GM12878 (cell line): ENCODE measurements at regions not wholly inside any gene's neighbourhood (a gene's known extent, or its start where the extent isn't known, plus 50 kb on each side); places are given as distances from the start of the nearest gene placed in this dataset.
"Not testable (repeated sequence)": the region's sequence is repeated elsewhere in the genome, so short reads cannot be mapped to it uniquely, and the experiment has no call there.

ENCODE experiments used
- ATAC-seq: fragments of 200-7000 bp; cut with Tn5 transposase; 3 replicates; pipeline ENCODE4 v1.9.1; 2020; ENCODE audit warnings: mild to moderate bottlenecking, moderate library complexity
- BruUV-seq: library from RNA; stranded (reverse); fragments of 400-500 nt; replicated peaks from 2 replicates; lab custom pipeline; 2021; lab: Mats Ljungman, UMichigan
- CTCF ChIA-PET: fragments of 300-600 bp; sonication (Branson Sonifier 250); formaldehyde crosslinking; extraction: SDS; loops from one replicate; lab custom pipeline; 2021; ENCODE audit warnings: inconsistent platforms; lab: Yijun Ruan, JAX
- POLR2A ChIA-PET: fragments of 350-600 bp; formaldehyde crosslinking; extraction: SDS; loops from one replicate; lab custom pipeline; 2021; ENCODE audit warnings: inconsistent platforms; lab: Charles Lee
- RAD21 ChIA-PET: fragments of 300-600 bp; sonication (Branson Sonifier 250); formaldehyde crosslinking; loops from one replicate; lab custom pipeline; 2023; ENCODE audit warnings: antibody characterized with exemption; ENCODE audit not compliant: unreplicated experiment; lab: Charles Lee
- SMC1A ChIA-PET: fragments of 300-600 bp; sonication (Branson Sonifier 250); formaldehyde crosslinking; loops from one replicate; lab custom pipeline; 2023; ENCODE audit not compliant: unreplicated experiment, uncharacterized antibody; lab: Charles Lee
- DNase-seq: peaks from one replicate; pipeline ENCODE4 v3.0.0-alpha.2; 2011; ENCODE audit warnings: low read depth, low spot score
- FAIRE-seq: peaks from 3 replicates; lab custom pipeline; 2011; peaks lifted over from hg19 to GRCh38; lab: Jason Lieb, UNC
- H2AFZ ChIP-seq: 2 replicates; pipeline ENCODE4 v1.6.0; 2011; ENCODE audit warnings: low read depth, low read length, control low read depth; ENCODE audit not compliant: control insufficient read depth
- H3K27ac ChIP-seq: 2 replicates; pipeline ENCODE4 v1.5.1; 2011; ENCODE audit warnings: control low read depth; ENCODE audit not compliant: control insufficient read depth, insufficient read depth
- H3K27me3 ChIP-seq, 2 experiments: replicated peaks in 1 of 2; 2 replicates each; pipeline versions ENCODE4 v1.6.0 to v1.6.1; 2011; ENCODE audit warnings: low read length in 1 of 2; ENCODE audit not compliant: control insufficient read depth in 2 of 2, insufficient read depth in 2 of 2
- H3K36me3 ChIP-seq, 2 experiments: 2 replicates each; pipeline ENCODE4 v1.5.1; 2011; ENCODE audit warnings: low read length in 1 of 2; ENCODE audit not compliant: control insufficient read depth in 2 of 2, insufficient read depth in 2 of 2
- H3K4me1 ChIP-seq: 2 replicates; pipeline ENCODE4 v1.6.1; 2011; ENCODE audit warnings: mild to moderate bottlenecking, low read length, moderate library complexity, mixed read lengths; ENCODE audit not compliant: control insufficient read depth, insufficient read depth
- H3K4me2 ChIP-seq: 2 replicates; pipeline ENCODE4 v1.6.0; 2011; ENCODE audit warnings: control low read depth; ENCODE audit not compliant: control insufficient read depth, insufficient read depth
- H3K4me3 ChIP-seq: fragments of 200-600 bp; sonication (generic); 2 replicates; pipeline ENCODE4 v1.5.1; 2016
- H3K79me2 ChIP-seq: 2 replicates; pipeline ENCODE4 v1.6.0; 2011; ENCODE audit warnings: low read length; ENCODE audit not compliant: control insufficient read depth, insufficient read depth
- H3K9ac ChIP-seq: 2 replicates; pipeline ENCODE4 v1.8.0; 2011; ENCODE audit warnings: low read length, control low read depth, mixed read lengths; ENCODE audit not compliant: control insufficient read depth, insufficient read depth
- H3K9me3 ChIP-seq: replicated peaks from 3 replicates; pipeline ENCODE4 v1.5.1; 2011; ENCODE audit warnings: mild to moderate bottlenecking, low read length; ENCODE audit not compliant: control insufficient read depth, insufficient read depth
- H4K20me1 ChIP-seq: 2 replicates; pipeline ENCODE4 v1.6.0; 2011; ENCODE audit not compliant: control insufficient read depth, insufficient read depth
- CHD1 ChIP-seq: IDR thresholded peaks from 2 replicates; pipeline ENCODE4 v1.6.1; 2012; ENCODE audit warnings: low read depth, low read length, improper control_type of control experiment
- FOXK2 ChIP-seq: fragments of 450-650 bp; IDR thresholded peaks from 2 replicates; pipeline ENCODE4 v1.6.1; 2017; ENCODE audit warnings: mild to moderate bottlenecking, moderate library complexity
- HDAC2 ChIP-seq: fragments of 200-600 bp; sonication (generic); IDR thresholded peaks from 2 replicates; pipeline ENCODE4 v1.6.1; 2017
- KDM1A ChIP-seq: fragments of 200-600 bp; sonication (generic); IDR thresholded peaks from 2 replicates; pipeline ENCODE4 v1.6.1; 2016; ENCODE audit warnings: borderline replicate concordance
- MXI1 ChIP-seq: fragments of 150-350 bp; IDR thresholded peaks from 2 replicates; pipeline ENCODE4 v1.6.1; 2011; ENCODE audit warnings: low read depth, mild to moderate bottlenecking, inconsistent platforms, low read length, improper control_type of control experiment
- ZBED1 ChIP-seq: IDR thresholded peaks from 2 replicates; pipeline ENCODE4 v1.6.1; 2016; ENCODE audit warnings: borderline replicate concordance
- WGBS: methylation state at CpG from one replicate; pipeline ENCODE4 v1.1.6; 2016; ENCODE audit warnings: low lambda C conversion rate; ENCODE audit not compliant: insufficient replicate concordance, insufficient coverage; ENCODE audit errors: missing lambda C conversion rate; 5-methylcytosine and 5-hydroxymethylcytosine counted together
- in situ Hi-C: fragments of 300-500 bp; cut with MboI; formaldehyde crosslinking; loops from 9 replicates; pipeline ENCODE4 v1.14.3; 2018; ENCODE audit warnings: mixed read lengths
- intact Hi-C: fragments of 100-400 bp; cut with micrococcal nuclease; formaldehyde crosslinking; loops from one replicate; pipeline ENCODE4 v1.14.2; 2022; ENCODE audit not compliant: unreplicated experiment
- TF ChIP-seq, protein P1 (sequence below): fragments of 450-650 bp; IDR thresholded peaks from 2 replicates; pipeline ENCODE4 v1.6.1; 2017; ENCODE audit warnings: mild to moderate bottlenecking, low read depth, inconsistent platforms; ENCODE audit not compliant: poor library complexity, severe bottlenecking
- TF ChIP-seq, protein P2 (sequence below), 3 experiments: IDR thresholded peaks in 2 of 3; conservative IDR thresholded peaks in 1 of 3; 2 replicates each; pipeline ENCODE4 v1.5.1; 2011; ENCODE audit warnings: low read depth in 3 of 3, low read length in 3 of 3, mild to moderate bottlenecking in 3 of 3, control low read depth in 2 of 3, moderate library complexity in 2 of 3, inconsistent platforms in 1 of 3, mixed read lengths in 1 of 3; ENCODE audit not compliant: control insufficient read depth in 2 of 3, insufficient read depth in 1 of 3; ENCODE audit errors: extremely low read depth in 1 of 3

DNA sequence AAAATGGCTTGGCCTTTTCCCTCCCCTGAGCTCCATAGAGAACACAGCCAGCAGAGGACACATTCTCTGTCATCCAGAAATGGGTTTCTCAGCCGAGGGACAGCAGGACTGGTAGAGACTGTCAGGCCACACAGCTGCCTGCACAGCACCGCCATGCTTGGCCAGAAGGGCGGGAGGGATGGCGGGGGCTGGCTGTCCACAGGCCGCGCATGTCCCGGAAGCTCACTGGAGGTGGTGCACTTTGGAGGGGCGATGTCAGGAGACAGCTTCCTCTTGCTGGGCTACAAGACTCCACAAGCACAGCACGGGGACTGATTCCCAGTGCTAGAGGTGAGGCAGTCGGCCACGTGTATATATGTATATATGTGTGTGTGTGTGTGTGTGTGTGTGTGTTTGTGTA, 125.3 kb downstream of the GOLGA6L4 start:
- DNase-seq, FAIRE-seq, in situ Hi-C loops, intact Hi-C loops, H3K27me3 ChIP-seq, H3K79me2 ChIP-seq, H3K27ac ChIP-seq, RAD21 ChIA-PET, ATAC-seq, H3K4me2 ChIP-seq, H4K20me1 ChIP-seq, H3K36me3 ChIP-seq, CTCF ChIA-PET, H2AFZ ChIP-seq, H3K9me3 ChIP-seq, H3K9ac ChIP-seq, H3K4me1 ChIP-seq, BruUV-seq, H3K4me3 ChIP-seq, SMC1A ChIA-PET, POLR2A ChIA-PET: not testable (repeated sequence)
- WGBS, result no CpG with 5 or more reads among the region's 11 CpGs

DNA sequence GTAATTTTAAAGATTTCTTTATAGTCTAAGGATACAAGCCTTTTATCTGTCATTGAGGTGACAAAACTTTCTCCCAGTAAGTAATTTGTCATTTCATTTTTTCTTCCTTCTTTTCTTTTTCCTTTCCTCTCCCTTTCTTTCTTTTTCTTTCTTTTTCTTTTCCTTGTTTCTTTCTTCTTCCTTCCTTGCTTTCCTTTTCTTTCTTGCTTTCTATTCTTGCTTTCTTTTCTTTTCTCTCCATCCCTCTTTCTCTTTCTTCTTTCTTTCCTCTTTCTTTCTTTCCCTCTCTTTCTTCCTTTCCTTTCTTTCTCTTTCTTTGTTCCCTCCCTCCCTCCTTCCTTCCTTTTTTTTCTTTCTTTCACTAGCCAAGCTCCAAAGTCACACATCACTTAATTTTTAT, 148.8 kb downstream of the GOLGA6L4 start:
- intact Hi-C loops, SMC1A ChIA-PET, ATAC-seq, H3K27me3 ChIP-seq, H2AFZ ChIP-seq, H3K9ac ChIP-seq, H3K4me3 ChIP-seq, H3K4me1 ChIP-seq, H3K36me3 ChIP-seq, CTCF ChIA-PET, RAD21 ChIA-PET, POLR2A ChIA-PET, H3K4me2 ChIP-seq, H3K9me3 ChIP-seq, H3K27ac ChIP-seq, in situ Hi-C loops, FAIRE-seq, BruUV-seq, H3K79me2 ChIP-seq, DNase-seq, H4K20me1 ChIP-seq: not testable (repeated sequence)

DNA sequence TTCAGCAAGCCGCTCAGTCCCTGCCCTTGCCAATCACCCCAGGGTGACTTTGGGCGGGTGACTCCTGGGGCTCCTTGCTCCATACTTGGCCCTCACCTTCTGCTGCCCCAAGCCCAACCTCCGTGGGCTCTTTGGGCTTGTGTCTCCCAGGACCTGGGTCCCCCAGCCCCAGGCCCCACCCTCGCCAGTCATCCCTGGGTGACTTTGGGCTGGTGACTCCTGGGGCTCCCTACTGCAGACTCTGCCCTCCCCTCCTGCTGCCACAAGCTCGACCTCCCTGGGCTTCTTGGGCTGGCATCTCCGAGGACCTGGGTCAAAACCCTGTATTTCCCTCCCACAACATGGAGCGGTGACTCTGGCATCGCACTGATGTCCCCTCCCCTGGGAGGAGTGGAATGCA, 151.5 kb downstream of the GOLGA6L4 start:
- ChIA-PET RAD21 (no interaction called here), POLR2A (no interaction called here), CTCF (no interaction called here), SMC1A (no interaction called here)
- Histone ChIP-seq H3K27ac (no peak overlapping the region), H3K4me3 (no peak overlapping the region), H3K4me1 (no peaks in the 10 kb centered on the region), H3K79me2 (no peaks in the 10 kb centered on the region), H3K27me3 (no peaks in the 10 kb centered on the region), H3K9me3 (no peaks in the 10 kb centered on the region), H3K36me3 (no peaks in the 10 kb centered on the region), H2AFZ (no peak overlapping the region), H4K20me1 (no peaks in the 10 kb centered on the region), H3K4me2 (no peak overlapping the region), H3K9ac (no peak overlapping the region)
- WGBS, result 23% methylated on average over 6 of the region's 8 CpGs
- no peak for FAIRE-seq
- in situ Hi-C loops, result no loop called here
- DNase-seq, result no peak
- intact Hi-C loops, result no loop called here
- no TSS peak for BruUV-seq
- ATAC-seq, result no peak
- TF ChIP-seq KDM1A (no peak), MXI1 (no peak), FOXK2 (no peak), HDAC2 (no peak), ZBED1 (no peak), CHD1 (no peak)
- TF ChIP-seq, protein P1, sequence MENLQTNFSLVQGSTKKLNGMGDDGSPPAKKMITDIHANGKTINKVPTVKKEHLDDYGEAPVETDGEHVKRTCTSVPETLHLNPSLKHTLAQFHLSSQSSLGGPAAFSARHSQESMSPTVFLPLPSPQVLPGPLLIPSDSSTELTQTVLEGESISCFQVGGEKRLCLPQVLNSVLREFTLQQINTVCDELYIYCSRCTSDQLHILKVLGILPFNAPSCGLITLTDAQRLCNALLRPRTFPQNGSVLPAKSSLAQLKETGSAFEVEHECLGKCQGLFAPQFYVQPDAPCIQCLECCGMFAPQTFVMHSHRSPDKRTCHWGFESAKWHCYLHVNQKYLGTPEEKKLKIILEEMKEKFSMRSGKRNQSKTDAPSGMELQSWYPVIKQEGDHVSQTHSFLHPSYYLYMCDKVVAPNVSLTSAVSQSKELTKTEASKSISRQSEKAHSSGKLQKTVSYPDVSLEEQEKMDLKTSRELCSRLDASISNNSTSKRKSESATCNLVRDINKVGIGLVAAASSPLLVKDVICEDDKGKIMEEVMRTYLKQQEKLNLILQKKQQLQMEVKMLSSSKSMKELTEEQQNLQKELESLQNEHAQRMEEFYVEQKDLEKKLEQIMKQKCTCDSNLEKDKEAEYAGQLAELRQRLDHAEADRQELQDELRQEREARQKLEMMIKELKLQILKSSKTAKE, result no peak
- TF ChIP-seq, protein P2, sequence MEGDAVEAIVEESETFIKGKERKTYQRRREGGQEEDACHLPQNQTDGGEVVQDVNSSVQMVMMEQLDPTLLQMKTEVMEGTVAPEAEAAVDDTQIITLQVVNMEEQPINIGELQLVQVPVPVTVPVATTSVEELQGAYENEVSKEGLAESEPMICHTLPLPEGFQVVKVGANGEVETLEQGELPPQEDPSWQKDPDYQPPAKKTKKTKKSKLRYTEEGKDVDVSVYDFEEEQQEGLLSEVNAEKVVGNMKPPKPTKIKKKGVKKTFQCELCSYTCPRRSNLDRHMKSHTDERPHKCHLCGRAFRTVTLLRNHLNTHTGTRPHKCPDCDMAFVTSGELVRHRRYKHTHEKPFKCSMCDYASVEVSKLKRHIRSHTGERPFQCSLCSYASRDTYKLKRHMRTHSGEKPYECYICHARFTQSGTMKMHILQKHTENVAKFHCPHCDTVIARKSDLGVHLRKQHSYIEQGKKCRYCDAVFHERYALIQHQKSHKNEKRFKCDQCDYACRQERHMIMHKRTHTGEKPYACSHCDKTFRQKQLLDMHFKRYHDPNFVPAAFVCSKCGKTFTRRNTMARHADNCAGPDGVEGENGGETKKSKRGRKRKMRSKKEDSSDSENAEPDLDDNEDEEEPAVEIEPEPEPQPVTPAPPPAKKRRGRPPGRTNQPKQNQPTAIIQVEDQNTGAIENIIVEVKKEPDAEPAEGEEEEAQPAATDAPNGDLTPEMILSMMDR (IDR thresholded peaks at IDR 0.05 in 2 of 3, conservative IDR thresholded peaks at IDR 0.05 in 1 of 3; ENCODE audit: control insufficient read depth in 2 of 3, extremely low read depth in 1 of 3, insufficient read depth in 1 of 3, low read depth in 3 of 3, low read length in 3 of 3), result no peak
